GM12873 (cell line): ENCODE measurements at regions not wholly inside any gene's neighbourhood (a gene's known extent, or its start where the extent isn't known, plus 50 kb on each side); places are given as distances from the start of the nearest gene placed in this dataset.

Experiments used
- CTCF ChIP-seq: IDR thresholded peaks from 2 replicates; pipeline ENCODE4 v1.5.1; 2012; ENCODE audit warnings: low read depth, mild to moderate bottlenecking, moderate library complexity, low read length, control low read depth; ENCODE audit not compliant: insufficient read depth; ENCODE audit errors: missing control alignments

GRCh38 chr13:22839603-22840530 lies 340.9 kb upstream of the SGCG start:
- no peak for TF ChIP-seq CTCF

- no peak for TF ChIP-seq CTCF
Observed at GRCh38 chr13:22846551-22846950, 334.2 kb upstream of the SGCG start.

- no peak for TF ChIP-seq CTCF
Observed at GRCh38 chr13:22848539-22849052, 332.2 kb upstream of the SGCG start.

GRCh38 chr13:22855926-22856325 lies 324.9 kb upstream of the SGCG start:
- TF ChIP-seq CTCF, result no peak

GRCh38 chr13:22861958-22862466 lies 318.8 kb upstream of the SGCG start:
- TF ChIP-seq CTCF, result no peak

GRCh38 chr13:22862478-22862877 lies 318.3 kb upstream of the SGCG start:
- no peak for TF ChIP-seq CTCF

GRCh38 chr13:22866221-22866620 lies 314.6 kb upstream of the SGCG start:
- TF ChIP-seq CTCF, result no peak
